Neutrophil (primary cell): ENCODE measurements at regions not wholly inside any gene's neighbourhood (a gene's known extent, or its start where the extent isn't known, plus 50 kb on each side); places are given as distances from the start of the nearest gene placed in this dataset.

Source experiments
- H3K27ac ChIP-seq: fragments of 200-600 bp; sonication (generic); 2 replicates; pipeline ENCODE4 v1.5.1; 2016; ENCODE audit warnings: mild to moderate bottlenecking, moderate library complexity
- H3K27me3 ChIP-seq: fragments of 200-600 bp; sonication (generic); 2 replicates; pipeline ENCODE4 v1.6.0; 2016; ENCODE audit warnings: mild to moderate bottlenecking
- H3K36me3 ChIP-seq: fragments of 200-600 bp; sonication (generic); 2 replicates; pipeline ENCODE4 v1.5.1; 2017
- H3K4me1 ChIP-seq, 2 experiments: fragments of 200-600 bp in 1 of 2; sonication (generic) in 1 of 2; 1 replicate in 1 of 2; 2 replicates in 1 of 2; pipeline versions ENCODE4 v1.5.1 to v1.6.1; 2013 to 2016; ENCODE audit warnings: low read depth in 1 of 2, low read length in 1 of 2, mild to moderate bottlenecking in 1 of 2, moderate library complexity in 1 of 2; ENCODE audit not compliant: control insufficient read depth in 1 of 2, insufficient read depth in 1 of 2
- H3K4me3 ChIP-seq, 2 experiments: fragments of 200-600 bp in 1 of 2; sonication (generic) in 1 of 2; 1 replicate in 1 of 2; 2 replicates in 1 of 2; pipeline ENCODE4 v1.5.1; 2013 to 2016; ENCODE audit warnings: low read depth in 1 of 2, low read length in 1 of 2, mild to moderate bottlenecking in 1 of 2, moderate library complexity in 1 of 2
- H3K9me3 ChIP-seq: fragments of 200-600 bp; sonication (generic); 2 replicates; pipeline ENCODE4 v1.5.1; 2016
- TF ChIP-seq, protein P1 (sequence below): fragments of 200-600 bp; sonication (generic); IDR thresholded peaks from 2 replicates; pipeline ENCODE4 v1.5.1; 2016; ENCODE audit warnings: antibody characterized with exemption

DNA sequence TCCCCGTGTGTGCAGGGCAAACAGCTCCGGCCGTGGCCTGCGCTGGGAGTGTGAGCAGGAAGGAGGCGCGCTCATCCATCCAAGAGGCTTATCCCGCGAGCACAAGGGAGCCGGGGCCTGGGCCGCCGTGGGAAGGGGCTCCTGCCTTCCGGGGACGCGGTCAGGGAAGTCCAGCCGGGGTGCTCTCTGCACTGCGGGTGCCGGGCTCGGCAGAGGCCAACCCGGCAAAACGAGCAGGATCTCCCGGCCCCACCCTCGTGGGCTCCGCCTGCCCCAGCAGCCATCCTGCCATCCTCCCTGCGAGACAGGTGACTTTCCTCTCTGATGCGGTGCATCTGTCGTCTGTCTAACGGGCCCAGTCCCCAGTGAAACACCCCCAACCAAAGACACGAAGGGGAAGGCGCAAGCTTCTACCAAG is 244.2 kb downstream of the AUH start:
- H3K4me3 ChIP-seq: peak overlapping the region; percentile 38 to 55
- H3K27me3 ChIP-seq: peaks cover 21% of the 10 kb centered on the region
- peaks cover 4 to 7% of the 10 kb centered on the region in 2 experiments for H3K4me1 ChIP-seq
- H3K9me3 ChIP-seq: no peaks in the 10 kb centered on the region
- TF ChIP-seq, protein P1, sequence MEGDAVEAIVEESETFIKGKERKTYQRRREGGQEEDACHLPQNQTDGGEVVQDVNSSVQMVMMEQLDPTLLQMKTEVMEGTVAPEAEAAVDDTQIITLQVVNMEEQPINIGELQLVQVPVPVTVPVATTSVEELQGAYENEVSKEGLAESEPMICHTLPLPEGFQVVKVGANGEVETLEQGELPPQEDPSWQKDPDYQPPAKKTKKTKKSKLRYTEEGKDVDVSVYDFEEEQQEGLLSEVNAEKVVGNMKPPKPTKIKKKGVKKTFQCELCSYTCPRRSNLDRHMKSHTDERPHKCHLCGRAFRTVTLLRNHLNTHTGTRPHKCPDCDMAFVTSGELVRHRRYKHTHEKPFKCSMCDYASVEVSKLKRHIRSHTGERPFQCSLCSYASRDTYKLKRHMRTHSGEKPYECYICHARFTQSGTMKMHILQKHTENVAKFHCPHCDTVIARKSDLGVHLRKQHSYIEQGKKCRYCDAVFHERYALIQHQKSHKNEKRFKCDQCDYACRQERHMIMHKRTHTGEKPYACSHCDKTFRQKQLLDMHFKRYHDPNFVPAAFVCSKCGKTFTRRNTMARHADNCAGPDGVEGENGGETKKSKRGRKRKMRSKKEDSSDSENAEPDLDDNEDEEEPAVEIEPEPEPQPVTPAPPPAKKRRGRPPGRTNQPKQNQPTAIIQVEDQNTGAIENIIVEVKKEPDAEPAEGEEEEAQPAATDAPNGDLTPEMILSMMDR: no peak
- no peaks in the 10 kb centered on the region for H3K36me3 ChIP-seq
- H3K27ac ChIP-seq: no peak overlapping the region

GRCh38 chr9:91117959-91118703 is 243.6 kb downstream of the AUH start:
- Histone ChIP-seq H3K4me1 (peaks cover 4 to 7% of the 10 kb centered on the region in 2 experiments), H3K27me3 (peaks cover 21% of the 10 kb centered on the region), H3K9me3 (no peaks in the 10 kb centered on the region), H3K4me3 (peak overlapping the region; percentile 38 to 55), H3K27ac (no peak overlapping the region), H3K36me3 (no peaks in the 10 kb centered on the region)
- TF ChIP-seq, protein P1: no peak

GRCh38 chr9:91118704-91119025 is 243.1 kb downstream of the AUH start:
- peaks cover 4 to 7% of the 10 kb centered on the region in 2 experiments for H3K4me1 ChIP-seq
- H3K9me3 ChIP-seq: no peaks in the 10 kb centered on the region
- no peaks in the 10 kb centered on the region for H3K36me3 ChIP-seq
- no peak overlapping the region for H3K4me3 ChIP-seq
- TF ChIP-seq, protein P1: no peak
- peaks cover 21% of the 10 kb centered on the region for H3K27me3 ChIP-seq
- H3K27ac ChIP-seq: no peak overlapping the region

GRCh38 chr9:91119142-91119541 is 242.6 kb downstream of the AUH start:
- Histone ChIP-seq H3K4me3 (no peak overlapping the region), H3K27me3 (peaks cover 21% of the 10 kb centered on the region), H3K4me1 (peaks cover 4 to 7% of the 10 kb centered on the region in 2 experiments), H3K27ac (no peak overlapping the region), H3K9me3 (no peaks in the 10 kb centered on the region), H3K36me3 (no peaks in the 10 kb centered on the region)
- TF ChIP-seq, protein P1: no peak

DNA sequence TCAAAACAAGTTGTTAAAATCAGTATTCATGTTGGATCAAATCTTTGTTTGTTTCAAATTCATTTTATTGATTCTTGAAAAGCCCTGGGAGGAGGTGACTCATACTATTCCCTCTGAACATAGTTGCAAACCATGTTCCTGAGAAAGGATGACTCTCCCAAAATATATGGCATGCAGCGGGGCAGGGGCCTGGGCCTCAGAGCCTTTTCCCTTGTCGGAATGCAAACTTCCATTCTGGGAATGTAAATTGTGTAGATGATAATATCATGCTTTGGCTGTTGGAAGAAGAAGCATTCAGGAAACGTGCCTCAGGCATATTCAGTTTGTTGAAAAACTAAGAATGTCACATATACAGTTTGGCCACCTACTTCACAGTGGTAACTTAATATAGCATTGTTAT is 242.0 kb downstream of the AUH start:
- no peak overlapping the region for H3K4me3 ChIP-seq
- peaks cover 21% of the 10 kb centered on the region for H3K27me3 ChIP-seq
- TF ChIP-seq, protein P1: no peak
- H3K4me1 ChIP-seq: peaks cover 4 to 7% of the 10 kb centered on the region in 2 experiments
- H3K36me3 ChIP-seq: no peaks in the 10 kb centered on the region
- no peaks in the 10 kb centered on the region for H3K9me3 ChIP-seq
- no peak overlapping the region for H3K27ac ChIP-seq
